Transverse colon (tissue), 4 donors: ENCODE measurements at regions not wholly inside any gene's neighbourhood (a gene's known extent, or its start where the extent isn't known, plus 50 kb on each side); places are given as distances from the start of the nearest gene placed in this dataset.

ENCODE experiments used
- DNase-seq: peaks from one replicate; pipeline ENCODE4 v3.0.0-alpha.2; 2019
- H3K27ac ChIP-seq, 4 donors: fragments of 200-600 bp; sonication (generic); 2 replicates each; pipeline ENCODE4 v1.5.1; 2016 to 2018; ENCODE audit warnings: inconsistent platforms in 4 of 4
- H3K27me3 ChIP-seq: fragments of 200-600 bp; sonication (generic); 2 replicates; pipeline ENCODE4 v1.5.1; 2017; ENCODE audit warnings: inconsistent platforms
- H3K36me3 ChIP-seq, 4 donors: fragments of 200-600 bp; sonication (generic); 2 replicates each; pipeline ENCODE4 v1.5.1; 2017 to 2019; ENCODE audit warnings: inconsistent platforms in 4 of 4
- H3K4me1 ChIP-seq, 4 donors: fragments of 200-600 bp; sonication (generic); 2 replicates each; pipeline ENCODE4 v1.5.1; 2017 to 2020; ENCODE audit warnings: inconsistent platforms in 4 of 4
- H3K4me3 ChIP-seq, 4 donors: fragments of 200-600 bp; sonication (generic); 1 replicate in 1 of 4; 2 replicates in 3 of 4; pipeline versions ENCODE4 v1.5.1 to v1.6.1; 2017 to 2019; ENCODE audit warnings: inconsistent platforms in 4 of 4
- H3K9me3 ChIP-seq, 2 donors: fragments of 200-600 bp; sonication (generic); 2 replicates each; pipeline ENCODE4 v1.5.1; 2017 to 2019; ENCODE audit warnings: inconsistent platforms in 2 of 2
- EP300 ChIP-seq: sonication (generic); formaldehyde crosslinking; IDR thresholded peaks from one replicate; pipeline ENCODE4 v1.6.1; 2017; ENCODE audit warnings: antibody characterized with exemption, low read depth
- POLR2A ChIP-seq: fragments of 450-650 bp; IDR thresholded peaks from one replicate; pipeline ENCODE4 v1.6.1; 2016; ENCODE audit warnings: antibody characterized with exemption, mild to moderate bottlenecking, moderate library complexity
- POLR2AphosphoS5 ChIP-seq, 3 donors: sonication (generic); formaldehyde crosslinking; IDR thresholded peaks; one replicate each; pipeline ENCODE4 v1.6.1; 2016; ENCODE audit warnings: antibody characterized with exemption in 3 of 3
- WGBS, 2 donors: methylation state at CpG; one replicate each; pipeline ENCODE4 v1.1.5; 2018; ENCODE audit warnings: low coverage in 1 of 2; 5-methylcytosine and 5-hydroxymethylcytosine counted together
- in situ Hi-C, 4 donors: fragments of 200-750 bp; cut with MboI; loops; one replicate each; pipeline versions ENCODE4 v1.15.0 to v1.15.1; 2017; ENCODE audit warnings: low sequenced_read_pairs in 3 of 4, low pct_ligation_motif_present in 1 of 4, low pct_unique_long_range_greater_than_20kb in 1 of 4
- intact Hi-C: fragments of 100-400 bp; cut with DNase I; formaldehyde crosslinking; loops from one replicate; pipeline ENCODE4 v1.15.1; 2023; ENCODE audit warnings: low total_unique reads
- TF ChIP-seq, protein P1 (sequence below), 5 experiments: fragments of 200-600 bp in 3 of 5; fragments of 450-650 bp in 2 of 5; sonication (generic) in 3 of 5; IDR thresholded peaks; 1 replicate in 2 of 5; 2 replicates in 3 of 5; pipeline ENCODE4 v1.5.1; 2016 to 2017; ENCODE audit warnings: antibody characterized with exemption in 5 of 5, inconsistent platforms in 3 of 5, mild to moderate bottlenecking in 2 of 5, moderate library complexity in 1 of 5

DNA sequence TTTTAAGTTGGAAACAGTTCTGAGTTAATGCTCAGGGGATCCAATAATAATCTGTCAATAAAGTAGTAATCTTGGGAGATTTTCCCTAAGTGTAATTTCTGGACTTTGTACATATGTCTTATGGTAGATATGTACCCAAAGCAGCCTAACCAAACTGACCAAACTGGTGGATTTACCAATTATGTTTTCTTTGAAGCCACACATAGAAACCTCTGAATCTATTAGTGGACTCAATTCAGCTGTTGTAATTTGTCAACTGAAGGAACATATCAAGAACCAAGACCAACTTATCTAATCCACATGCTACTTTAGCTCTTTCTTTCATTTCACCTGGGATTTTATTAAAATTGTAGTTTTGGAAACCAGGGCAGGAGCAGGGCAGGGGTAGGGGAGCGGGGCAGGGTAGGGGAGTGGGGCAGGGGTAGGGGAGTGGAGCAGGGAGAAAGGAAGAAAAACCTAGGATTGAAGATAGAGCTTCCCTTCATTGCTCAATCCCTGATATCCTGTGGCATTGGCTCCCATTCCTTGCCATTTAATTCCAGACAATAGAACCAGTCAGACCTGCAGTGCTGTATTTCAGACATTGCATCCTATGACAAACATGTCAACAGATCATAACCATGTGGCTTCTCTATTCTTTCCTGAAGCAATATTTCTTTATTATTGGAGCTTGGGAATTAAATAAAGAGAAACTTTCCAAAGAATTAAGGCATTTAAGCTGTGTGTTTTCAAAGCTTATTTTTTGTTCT, 101.8 kb downstream of the NFKBIZ start:
- WGBS, 2 donors: 91 to 100% methylated on average over 1 of the region's 1 CpG
- intact Hi-C loops (no loop called here), in situ Hi-C loops (no loop called here)
- Histone ChIP-seq H3K9me3 (no peaks in the 10 kb centered on the region), H3K4me3 (no peak overlapping the region), H3K36me3 (no peaks in the 10 kb centered on the region), H3K27me3 (no peaks in the 10 kb centered on the region), H3K27ac (no peak overlapping the region), H3K4me1 (peaks cover 0 to 3% (median 0%) of the 10 kb centered on the region in 4 donors)
- TF ChIP-seq, protein P1, sequence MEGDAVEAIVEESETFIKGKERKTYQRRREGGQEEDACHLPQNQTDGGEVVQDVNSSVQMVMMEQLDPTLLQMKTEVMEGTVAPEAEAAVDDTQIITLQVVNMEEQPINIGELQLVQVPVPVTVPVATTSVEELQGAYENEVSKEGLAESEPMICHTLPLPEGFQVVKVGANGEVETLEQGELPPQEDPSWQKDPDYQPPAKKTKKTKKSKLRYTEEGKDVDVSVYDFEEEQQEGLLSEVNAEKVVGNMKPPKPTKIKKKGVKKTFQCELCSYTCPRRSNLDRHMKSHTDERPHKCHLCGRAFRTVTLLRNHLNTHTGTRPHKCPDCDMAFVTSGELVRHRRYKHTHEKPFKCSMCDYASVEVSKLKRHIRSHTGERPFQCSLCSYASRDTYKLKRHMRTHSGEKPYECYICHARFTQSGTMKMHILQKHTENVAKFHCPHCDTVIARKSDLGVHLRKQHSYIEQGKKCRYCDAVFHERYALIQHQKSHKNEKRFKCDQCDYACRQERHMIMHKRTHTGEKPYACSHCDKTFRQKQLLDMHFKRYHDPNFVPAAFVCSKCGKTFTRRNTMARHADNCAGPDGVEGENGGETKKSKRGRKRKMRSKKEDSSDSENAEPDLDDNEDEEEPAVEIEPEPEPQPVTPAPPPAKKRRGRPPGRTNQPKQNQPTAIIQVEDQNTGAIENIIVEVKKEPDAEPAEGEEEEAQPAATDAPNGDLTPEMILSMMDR (IDR thresholded peaks at IDR 0.05): no peak
- TF ChIP-seq POLR2AphosphoS5 (IDR thresholded peaks at IDR 0.05) (no peak), EP300 (no peak)
- DNase-seq: no peak

DNA sequence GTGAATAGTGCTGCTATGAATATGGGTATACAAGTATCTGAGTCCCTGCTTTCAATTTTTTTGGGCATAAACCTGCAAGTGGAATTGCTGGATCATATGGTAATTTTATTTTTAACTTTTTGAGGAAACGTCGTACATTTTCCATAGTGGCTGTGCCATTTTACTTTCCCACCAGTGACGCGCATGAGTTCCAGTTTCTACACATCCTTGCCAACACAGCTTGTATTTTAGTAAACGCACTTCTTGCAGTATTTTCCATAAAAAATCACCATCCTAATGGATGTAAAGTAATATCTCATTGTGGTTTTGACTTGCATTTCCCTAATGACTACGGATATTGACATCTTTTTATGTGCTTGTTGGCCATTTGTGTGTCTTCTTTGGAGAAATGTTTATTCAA, 105.0 kb downstream of the NFKBIZ start:
- in situ Hi-C loops: no loop called here

DNA sequence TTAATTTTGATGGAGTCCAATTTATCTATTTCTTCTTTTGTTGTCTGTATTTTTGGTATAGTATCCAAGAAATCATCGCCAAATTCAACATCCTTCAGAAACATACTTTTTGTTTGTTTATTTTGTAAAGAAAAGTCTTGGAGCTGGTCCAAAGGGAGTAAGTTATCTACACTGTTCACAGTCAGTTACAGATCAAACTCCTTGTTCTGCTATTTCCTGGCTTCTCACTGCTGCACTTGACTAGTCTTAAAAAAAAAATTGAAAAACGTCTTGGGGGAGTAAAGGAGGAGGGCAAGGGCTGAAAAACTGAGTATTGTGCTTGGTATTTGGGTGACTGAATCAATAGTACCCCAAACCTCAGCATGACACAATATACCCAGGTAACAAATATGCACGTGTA, 105.6 kb downstream of the NFKBIZ start:
- in situ Hi-C loops (no loop called here), intact Hi-C loops (no loop called here)
- Histone ChIP-seq H3K27me3 (no peaks in the 10 kb centered on the region), H3K36me3 (no peaks in the 10 kb centered on the region), H3K4me1 (peaks cover 0 to 3% (median 0%) of the 10 kb centered on the region in 4 donors), H3K4me3 (no peak overlapping the region), H3K27ac (no peak overlapping the region), H3K9me3 (no peaks in the 10 kb centered on the region)
- WGBS, 2 donors: 50 to 51% methylated on average over 3 of the region's 3 CpGs
- no peak for DNase-seq
- TF ChIP-seq, protein P1 (IDR thresholded peaks at IDR 0.05): no peak
- TF ChIP-seq EP300: no peak
- no peak for TF ChIP-seq POLR2A
- TF ChIP-seq POLR2AphosphoS5 (IDR thresholded peaks at IDR 0.05): no peak

More for the DNA sequence above, 105.0 kb downstream of the NFKBIZ start:
- H3K4me1 ChIP-seq: peaks cover 0 to 3% (median 0%) of the 10 kb centered on the region in 4 donors
- intact Hi-C loops: no loop called here
- DNase-seq: no peak
- no peaks in the 10 kb centered on the region for H3K27me3 ChIP-seq
- TF ChIP-seq, protein P1 (IDR thresholded peaks at IDR 0.05): no peak
- no peak for TF ChIP-seq POLR2AphosphoS5 (IDR thresholded peaks at IDR 0.05)
- no peak for TF ChIP-seq POLR2A
- TF ChIP-seq EP300: no peak
- no peaks in the 10 kb centered on the region for H3K9me3 ChIP-seq
- H3K36me3 ChIP-seq: no peaks in the 10 kb centered on the region
- H3K4me3 ChIP-seq: no peak overlapping the region
- 62 to 90% methylated on average over 6 of the region's 6 CpGs for WGBS, 2 donors
- H3K27ac ChIP-seq: no peak overlapping the region

DNA sequence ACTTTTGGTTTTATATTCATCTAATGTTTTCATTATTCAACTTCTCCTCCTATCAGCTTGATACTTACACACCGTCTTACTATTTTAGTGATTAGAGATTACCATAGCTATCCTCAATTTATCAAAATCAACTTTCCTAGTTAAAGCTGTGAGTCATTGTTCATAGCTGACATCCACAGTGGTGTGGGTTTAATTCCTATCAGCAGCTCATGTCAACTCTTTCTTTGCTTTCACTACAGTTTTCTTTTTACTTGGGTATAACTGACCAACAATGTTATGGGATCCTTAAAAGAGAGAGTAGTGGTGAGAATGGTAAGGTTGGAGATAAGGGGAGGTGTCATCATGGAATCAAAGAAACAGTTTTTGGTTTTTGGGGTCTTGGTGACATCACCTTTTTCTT, 112.7 kb downstream of the NFKBIZ start:
- Histone ChIP-seq H3K27me3 (no peaks in the 10 kb centered on the region), H3K27ac (no peak overlapping the region), H3K36me3 (no peaks in the 10 kb centered on the region), H3K4me1 (no peaks in the 10 kb centered on the region), H3K9me3 (no peaks in the 10 kb centered on the region), H3K4me3 (no peak overlapping the region)
- WGBS, 2 donors: 89 to 100% methylated on average over 1 of the region's 1 CpG
- no peak for DNase-seq
- intact Hi-C loops: no loop called here
- in situ Hi-C loops: no loop called here
- TF ChIP-seq POLR2AphosphoS5 (IDR thresholded peaks at IDR 0.05) (no peak), EP300 (no peak), POLR2A (no peak)

DNA sequence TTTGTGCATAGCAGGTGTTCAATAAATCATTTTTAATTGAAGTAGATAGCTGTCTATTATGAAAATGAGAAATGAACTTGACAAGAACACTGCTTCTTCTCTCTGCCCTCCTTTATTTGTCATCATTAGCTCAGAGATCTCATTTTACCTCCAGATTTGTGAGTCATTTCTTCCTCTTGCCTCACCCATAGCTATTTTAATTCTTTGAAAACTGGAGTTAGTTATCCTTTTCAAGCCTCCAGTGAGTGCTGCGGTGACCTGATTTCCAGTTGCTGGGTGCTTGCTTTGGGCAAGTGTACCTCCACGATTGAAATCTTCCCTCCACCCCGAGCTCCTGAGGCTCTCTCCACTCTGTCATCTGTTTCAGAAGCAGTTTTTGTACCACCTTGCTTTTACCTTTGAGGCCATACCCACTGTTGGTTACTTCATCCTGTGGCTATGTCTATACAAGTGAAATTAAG, 114.6 kb downstream of the NFKBIZ start:
- TF ChIP-seq POLR2A (no peak), POLR2AphosphoS5 (IDR thresholded peaks at IDR 0.05) (no peak), EP300 (no peak)
- TF ChIP-seq, protein P1 (IDR thresholded peaks at IDR 0.05): no peak
- H3K27ac ChIP-seq: no peak overlapping the region
- DNase-seq: no peak
- H3K4me1 ChIP-seq: no peaks in the 10 kb centered on the region
- no peaks in the 10 kb centered on the region for H3K27me3 ChIP-seq
- no peak overlapping the region for H3K4me3 ChIP-seq
- H3K36me3 ChIP-seq: no peaks in the 10 kb centered on the region
- no peaks in the 10 kb centered on the region for H3K9me3 ChIP-seq
- in situ Hi-C loops (no loop called here), intact Hi-C loops (no loop called here)
- 78 to 88% methylated on average over 3 of the region's 3 CpGs for WGBS, 2 donors
